Thyroid gland (tissue), 4 donors: ENCODE measurements at regions not wholly inside any gene's neighbourhood (a gene's known extent, or its start where the extent isn't known, plus 50 kb on each side); places are given as distances from the start of the nearest gene placed in this dataset.
"Not testable (repeated sequence)": the region's sequence is repeated elsewhere in the genome, so short reads cannot be mapped to it uniquely, and the experiment has no call there.

ENCODE experiments used
- CTCF ChIP-seq, 6 experiments: fragments of 200-600 bp in 3 of 6; fragments of 450-650 bp in 3 of 6; sonication (generic) in 3 of 6; IDR thresholded peaks; one replicate each; pipeline ENCODE4 v1.5.1; 2016 to 2019; ENCODE audit warnings: antibody characterized with exemption in 6 of 6, mild to moderate bottlenecking in 2 of 6, inconsistent platforms in 1 of 6, moderate library complexity in 1 of 6
- POLR2A ChIP-seq, 2 donors: fragments of 450-650 bp; IDR thresholded peaks; one replicate each; pipeline ENCODE4 v1.6.1; 2017; ENCODE audit warnings: antibody characterized with exemption in 2 of 2, mild to moderate bottlenecking in 2 of 2, moderate library complexity in 1 of 2

GRCh38 chr20:29327600-29328420 lies 1929.7 kb upstream of the DEFB115 start:
- not testable (repeated sequence) for TF ChIP-seq CTCF, POLR2A (IDR thresholded peaks at IDR 0.05)
